ENCODE measurements at regions not wholly inside any gene's neighbourhood (a gene's known extent, or its start where the extent isn't known, plus 50 kb on each side); places are given as distances from the start of the nearest gene placed in this dataset.

GRCh38 chr18:25604894-25605597 is 253.1 kb upstream of the ZNF521 start:
- H3K4me3 Mint-ChIP-seq, result no peak overlapping the region
- H3K36me3 Mint-ChIP-seq, result no peaks in the 10 kb centered on the region
- no peak for ATAC-seq (ENCODE audit: low read depth)
- POLR2A ChIA-PET, result no interaction called here
- no peaks in the 10 kb centered on the region for H3K9me3 Mint-ChIP-seq
- no peaks in the 10 kb centered on the region for H3K27me3 Mint-ChIP-seq
- no peak for DNase-seq
- H3K4me1 Mint-ChIP-seq, result no peaks in the 10 kb centered on the region
- H3K27ac Mint-ChIP-seq, result no peak overlapping the region

- Mint-ChIP-seq H3K36me3 (no peaks in the 10 kb centered on the region), H3K27me3 (no peaks in the 10 kb centered on the region)
- ATAC-seq (ENCODE audit: low read depth), result no peak
These were observed 252.4 kb upstream of the ZNF521 start for GRCh38 chr18:25604196-25604893.

GRCh38 chr18:25599443-25599842 is 247.5 kb upstream of the ZNF521 start:
- no peaks in the 10 kb centered on the region for H3K4me1 Mint-ChIP-seq
- no peak overlapping the region for H3K4me3 Mint-ChIP-seq
- no peaks in the 10 kb centered on the region for H3K36me3 Mint-ChIP-seq
- DNase-seq, result no peak
- POLR2A ChIA-PET, result no interaction called here
- no peaks in the 10 kb centered on the region for H3K27me3 Mint-ChIP-seq
- ATAC-seq (ENCODE audit: low read depth), result no peak
- no peak overlapping the region for H3K27ac Mint-ChIP-seq
- no peaks in the 10 kb centered on the region for H3K9me3 Mint-ChIP-seq

More at GRCh38 chr18:25604196-25604893, 252.4 kb upstream of the ZNF521 start:
- no peak for DNase-seq
- H3K4me3 Mint-ChIP-seq, result no peak overlapping the region
- POLR2A ChIA-PET, result no interaction called here
- H3K4me1 Mint-ChIP-seq, result no peaks in the 10 kb centered on the region
- no peaks in the 10 kb centered on the region for H3K9me3 Mint-ChIP-seq
- no peak overlapping the region for H3K27ac Mint-ChIP-seq

- POLR2A ChIA-PET, result no interaction called here
- DNase-seq, result no peak
- no peak for ATAC-seq (ENCODE audit: low read depth)
- no peak overlapping the region for H3K27ac Mint-ChIP-seq
- H3K4me3 Mint-ChIP-seq, result no peak overlapping the region
- H3K27me3 Mint-ChIP-seq, result no peaks in the 10 kb centered on the region
- H3K9me3 Mint-ChIP-seq, result no peaks in the 10 kb centered on the region
- no peaks in the 10 kb centered on the region for H3K4me1 Mint-ChIP-seq
- H3K36me3 Mint-ChIP-seq, result no peaks in the 10 kb centered on the region
These were observed 245.5 kb upstream of the ZNF521 start for GRCh38 chr18:25597476-25597875.

DNA sequence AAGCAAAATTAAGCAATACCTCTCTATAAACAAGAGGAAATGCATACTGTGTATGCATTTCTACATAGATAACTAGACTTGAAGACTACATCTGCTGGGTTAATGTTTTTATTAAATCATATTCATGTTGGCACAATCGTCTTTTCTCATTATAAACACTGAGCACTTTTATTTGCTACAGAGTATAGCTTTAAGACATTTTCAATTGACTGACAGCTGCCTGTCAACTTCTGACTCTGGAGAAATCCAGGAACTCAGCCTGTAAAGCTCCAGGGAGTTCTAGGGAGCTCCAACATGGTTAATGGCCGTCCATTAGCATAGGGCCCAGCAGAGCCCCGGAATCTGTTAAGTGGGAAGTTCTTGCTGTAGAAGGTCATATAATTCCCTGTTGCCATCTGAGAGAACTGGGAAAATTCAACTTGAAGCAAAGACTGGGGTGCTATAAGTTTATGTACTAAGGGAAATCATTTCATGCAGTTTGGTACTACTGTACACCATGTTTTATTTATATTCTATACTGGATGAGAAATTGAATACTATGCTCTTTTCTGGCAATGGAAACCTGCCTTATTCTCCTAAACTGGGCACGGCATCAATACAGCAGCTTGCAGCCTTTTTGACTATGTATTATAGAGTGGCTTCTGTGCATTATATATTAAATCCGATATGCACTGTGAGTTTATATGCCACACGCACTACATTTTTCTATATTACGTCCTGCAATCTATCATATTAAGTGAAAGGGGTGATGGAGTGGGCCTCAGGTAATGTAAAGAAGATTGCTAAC is 243.5 kb upstream of the ZNF521 start:
- POLR2A ChIA-PET, result no interaction called here
- no peak overlapping the region for H3K4me3 Mint-ChIP-seq
- H3K27me3 Mint-ChIP-seq, result no peaks in the 10 kb centered on the region
- DNase-seq, result no peak
- H3K27ac Mint-ChIP-seq, result no peak overlapping the region
- ATAC-seq (ENCODE audit: low read depth), result no peak
- no peaks in the 10 kb centered on the region for H3K4me1 Mint-ChIP-seq
- H3K9me3 Mint-ChIP-seq, result no peaks in the 10 kb centered on the region
- H3K36me3 Mint-ChIP-seq, result no peaks in the 10 kb centered on the region

GRCh38 chr18:25594351-25594750 is 242.4 kb upstream of the ZNF521 start:
- POLR2A ChIA-PET, result no interaction called here
- ATAC-seq (ENCODE audit: low read depth) (no peak), DNase-seq (no peak)
- Mint-ChIP-seq H3K9me3 (no peaks in the 10 kb centered on the region), H3K27me3 (no peaks in the 10 kb centered on the region), H3K36me3 (no peaks in the 10 kb centered on the region), H3K4me1 (no peaks in the 10 kb centered on the region), H3K4me3 (no peak overlapping the region), H3K27ac (no peak overlapping the region)

DNA sequence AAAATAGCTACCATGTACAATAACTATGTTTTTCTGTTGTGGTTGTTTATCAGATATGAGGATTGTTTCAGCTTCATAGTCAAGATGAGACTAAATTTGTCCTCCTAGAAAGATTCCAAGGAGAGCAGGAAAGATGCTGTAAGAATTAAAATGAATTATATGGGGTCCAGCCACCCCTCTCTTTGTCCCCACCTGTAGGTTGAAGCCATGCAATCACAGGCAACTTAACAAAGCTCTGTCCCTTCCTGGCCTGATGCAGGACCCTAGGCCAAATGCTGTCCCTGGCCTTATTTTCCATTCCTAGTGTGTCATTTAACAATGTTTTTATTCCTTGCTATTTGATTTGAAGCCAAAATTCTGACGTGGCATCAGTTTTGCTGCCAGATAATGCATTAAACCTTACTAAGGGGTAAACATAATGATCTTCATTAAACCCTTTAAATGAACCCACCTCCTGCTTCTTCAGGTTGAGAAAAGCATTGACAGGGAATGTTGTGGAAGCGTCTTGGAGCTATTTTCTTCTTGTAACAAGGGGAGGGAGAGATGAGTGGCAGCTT is 240.9 kb upstream of the ZNF521 start:
- Mint-ChIP-seq H3K9me3 (peaks cover under 1% of the 10 kb centered on the region), H3K27ac (no peak overlapping the region), H3K4me1 (no peaks in the 10 kb centered on the region), H3K36me3 (no peaks in the 10 kb centered on the region), H3K27me3 (no peaks in the 10 kb centered on the region), H3K4me3 (no peak overlapping the region)
- no peak for DNase-seq
- ATAC-seq (ENCODE audit: low read depth), result no peak
- POLR2A ChIA-PET, result no interaction called here

DNA sequence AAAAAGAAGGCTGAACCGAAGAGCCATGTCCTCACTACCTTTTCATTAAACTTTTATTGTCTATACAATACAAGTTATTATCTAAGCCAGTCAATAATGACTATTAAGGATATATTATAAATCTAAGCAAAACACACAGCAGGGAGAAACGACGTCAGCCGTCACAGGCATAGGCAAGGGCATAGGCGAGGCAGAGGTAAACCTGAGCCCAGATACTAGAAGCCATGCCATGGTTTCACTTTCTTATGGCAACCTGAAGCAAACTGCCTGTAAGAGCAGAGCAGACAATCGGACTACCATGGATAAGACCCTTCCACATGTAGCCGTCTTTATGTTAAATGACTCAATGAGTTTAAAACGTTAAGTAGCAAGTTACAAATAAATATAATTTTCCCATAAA is 238.5 kb upstream of the ZNF521 start:
- ATAC-seq (ENCODE audit: low read depth), result no peak
- H3K27me3 Mint-ChIP-seq, result no peaks in the 10 kb centered on the region
- H3K27ac Mint-ChIP-seq, result no peak overlapping the region
- H3K4me1 Mint-ChIP-seq, result no peaks in the 10 kb centered on the region
- no peaks in the 10 kb centered on the region for H3K36me3 Mint-ChIP-seq
- peaks cover 2% of the 10 kb centered on the region for H3K9me3 Mint-ChIP-seq
- POLR2A ChIA-PET, result no interaction called here
- no peak overlapping the region for H3K4me3 Mint-ChIP-seq
- no peak for DNase-seq

DNA sequence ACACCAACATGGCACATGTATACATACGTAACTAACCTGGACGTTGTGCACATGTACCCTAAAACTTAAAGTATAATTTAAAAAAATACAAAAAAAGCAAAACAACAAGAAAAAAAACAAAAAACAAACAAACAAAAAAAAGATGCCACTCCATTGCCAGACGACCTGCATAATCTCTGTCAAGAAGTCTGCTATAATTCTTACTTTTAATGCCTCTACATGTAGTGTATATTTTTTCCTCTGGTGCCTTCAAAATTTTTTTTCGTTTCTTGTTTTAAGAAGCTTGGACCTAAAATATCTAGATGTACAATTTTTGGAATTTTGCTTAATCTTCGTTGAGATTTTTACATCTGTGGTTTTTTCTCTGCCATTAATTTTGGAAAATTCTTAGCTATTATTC is 235.6 kb upstream of the ZNF521 start:
- no peaks in the 10 kb centered on the region for H3K4me1 Mint-ChIP-seq
- DNase-seq (no peak), ATAC-seq (ENCODE audit: low read depth) (no peak)
- H3K9me3 Mint-ChIP-seq, result peaks cover 2% of the 10 kb centered on the region
- no peaks in the 10 kb centered on the region for H3K27me3 Mint-ChIP-seq
- no peaks in the 10 kb centered on the region for H3K36me3 Mint-ChIP-seq
- no peak overlapping the region for H3K27ac Mint-ChIP-seq
- no peak overlapping the region for H3K4me3 Mint-ChIP-seq
- POLR2A ChIA-PET, result no interaction called here

GRCh38 chr18:25568986-25569385 is 217.0 kb upstream of the ZNF521 start:
- Mint-ChIP-seq H3K27me3 (no peaks in the 10 kb centered on the region), H3K36me3 (no peaks in the 10 kb centered on the region), H3K4me1 (no peaks in the 10 kb centered on the region), H3K27ac (no peak overlapping the region), H3K4me3 (no peak overlapping the region), H3K9me3 (no peaks in the 10 kb centered on the region)
- POLR2A ChIA-PET, result no interaction called here
- ATAC-seq (ENCODE audit: low read depth) (no peak), DNase-seq (no peak)

- H3K27ac Mint-ChIP-seq, result no peak overlapping the region
- POLR2A ChIA-PET, result no interaction called here
- H3K4me3 Mint-ChIP-seq, result no peak overlapping the region
- DNase-seq (no peak), ATAC-seq (ENCODE audit: low read depth) (no peak)
- H3K27me3 Mint-ChIP-seq, result no peaks in the 10 kb centered on the region
- no peaks in the 10 kb centered on the region for H3K9me3 Mint-ChIP-seq
- no peaks in the 10 kb centered on the region for H3K4me1 Mint-ChIP-seq
- H3K36me3 Mint-ChIP-seq, result no peaks in the 10 kb centered on the region
These were observed 212.1 kb upstream of the ZNF521 start for GRCh38 chr18:25563816-25564683.

- Mint-ChIP-seq H3K27ac (no peak overlapping the region), H3K9me3 (no peaks in the 10 kb centered on the region), H3K27me3 (no peaks in the 10 kb centered on the region), H3K36me3 (no peaks in the 10 kb centered on the region), H3K4me1 (no peaks in the 10 kb centered on the region), H3K4me3 (no peak overlapping the region)
- DNase-seq (no peak), ATAC-seq (ENCODE audit: low read depth) (no peak)
- POLR2A ChIA-PET, result no interaction called here
These were observed 211.4 kb upstream of the ZNF521 start for GRCh38 chr18:25563346-25563745.

DNA sequence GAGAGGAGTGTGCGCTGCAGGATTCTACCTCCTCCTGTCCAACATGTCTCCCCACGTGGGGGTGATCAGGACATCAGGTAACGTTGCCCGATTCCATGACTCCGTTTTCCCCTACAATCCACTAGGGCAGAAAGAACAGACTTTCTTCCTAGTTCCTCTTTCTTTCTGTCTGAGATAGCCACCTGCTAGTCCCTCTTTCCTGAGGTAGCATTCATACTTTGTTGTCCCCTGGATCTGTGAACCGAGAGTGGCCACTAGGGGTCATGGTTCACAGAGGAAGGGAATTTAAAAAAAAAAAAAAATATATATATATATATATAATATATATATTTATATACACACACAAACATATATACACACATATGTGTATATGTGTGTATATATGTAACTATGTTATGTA is 210.0 kb upstream of the ZNF521 start:
- no peaks in the 10 kb centered on the region for H3K36me3 Mint-ChIP-seq
- H3K27ac Mint-ChIP-seq, result no peak overlapping the region
- H3K4me3 Mint-ChIP-seq, result no peak overlapping the region
- no peaks in the 10 kb centered on the region for H3K4me1 Mint-ChIP-seq
- POLR2A ChIA-PET, result no interaction called here
- no peak for DNase-seq
- H3K27me3 Mint-ChIP-seq, result no peaks in the 10 kb centered on the region
- H3K9me3 Mint-ChIP-seq, result no peaks in the 10 kb centered on the region
- ATAC-seq (ENCODE audit: low read depth), result no peak
